Amniotic epithelial cell (primary cell): ENCODE measurements at regions not wholly inside any gene's neighbourhood (a gene's known extent, or its start where the extent isn't known, plus 50 kb on each side); places are given as distances from the start of the nearest gene placed in this dataset.
"Not testable (repeated sequence)": the region's sequence is repeated elsewhere in the genome, so short reads cannot be mapped to it uniquely, and the experiment has no call there.

Experiments used
- DNase-seq: peaks from one replicate; pipeline ENCODE4 v3.0.0-alpha.2; 2010; ENCODE audit warnings: low read depth

DNA sequence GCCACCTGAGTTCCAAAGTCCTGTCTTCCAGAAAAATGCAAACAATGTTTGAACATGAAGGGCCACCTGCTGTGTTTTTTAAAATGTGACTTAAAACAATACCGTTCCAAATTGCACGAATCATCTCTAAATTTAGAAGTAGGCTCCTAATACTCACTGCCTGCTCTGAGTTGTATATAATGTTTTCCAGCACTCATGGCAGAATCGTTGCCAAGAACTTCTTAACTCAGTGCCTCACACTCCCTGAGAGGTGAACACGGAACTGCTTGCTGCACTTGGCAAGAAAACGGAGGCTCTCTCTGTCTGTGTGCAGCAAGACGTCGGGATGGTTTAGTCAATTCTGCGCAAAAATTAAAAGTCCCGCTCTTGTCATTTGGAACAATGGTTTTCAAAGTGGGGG, 757.3 kb upstream of the AUTS2 start:
- no peak for DNase-seq

- DNase-seq, result not testable (repeated sequence)
Measured at GRCh38 chr7:68843985-68844384, 754.3 kb upstream of the AUTS2 start.

DNA sequence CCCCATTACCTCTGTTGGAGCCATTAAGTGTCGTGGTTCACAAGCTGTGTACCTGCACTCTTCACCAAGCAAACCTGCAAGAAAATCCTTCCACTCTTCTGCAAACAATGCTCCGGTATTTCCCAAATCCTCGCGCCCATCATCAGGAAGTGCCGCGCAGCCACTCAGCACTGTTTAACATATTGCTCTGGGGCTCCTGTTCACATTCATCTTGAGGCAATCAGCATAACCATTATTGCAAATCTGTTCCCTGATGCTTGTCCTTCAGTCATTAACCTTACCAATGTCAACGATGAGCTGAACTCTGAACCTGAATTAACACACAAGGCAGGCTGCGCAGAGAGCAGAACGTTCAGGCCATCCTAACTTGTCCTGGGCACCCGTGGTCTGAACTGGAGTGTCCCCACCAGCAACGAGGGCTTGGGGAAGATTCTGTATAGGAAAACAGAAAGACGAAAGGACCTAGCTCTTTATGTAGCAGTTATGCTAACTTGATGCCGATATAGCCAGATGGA, 751.4 kb upstream of the AUTS2 start:
- no peak for DNase-seq

GRCh38 chr7:68853254-68853653, 745.0 kb upstream of the AUTS2 start:
- DNase-seq, result no peak

DNA sequence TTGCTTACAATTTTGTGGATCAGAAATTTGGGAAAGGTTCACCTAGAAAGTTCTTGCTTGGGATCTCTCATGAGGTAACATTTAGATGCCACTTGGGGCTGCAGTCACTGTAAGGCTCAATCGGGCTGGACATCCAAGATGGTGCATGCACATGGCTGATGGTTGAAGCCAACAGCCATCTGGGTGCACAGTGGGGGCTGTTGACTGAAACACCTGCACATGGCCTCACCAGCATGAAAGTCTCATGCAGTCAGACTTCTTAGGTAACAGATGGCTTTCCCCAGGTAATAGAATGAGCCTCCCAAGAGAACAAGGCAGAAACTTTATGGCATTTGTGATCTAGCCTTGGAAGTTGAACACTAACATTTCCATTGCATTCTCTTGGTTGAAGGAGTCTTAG, 740.7 kb upstream of the AUTS2 start:
- no peak for DNase-seq

DNA sequence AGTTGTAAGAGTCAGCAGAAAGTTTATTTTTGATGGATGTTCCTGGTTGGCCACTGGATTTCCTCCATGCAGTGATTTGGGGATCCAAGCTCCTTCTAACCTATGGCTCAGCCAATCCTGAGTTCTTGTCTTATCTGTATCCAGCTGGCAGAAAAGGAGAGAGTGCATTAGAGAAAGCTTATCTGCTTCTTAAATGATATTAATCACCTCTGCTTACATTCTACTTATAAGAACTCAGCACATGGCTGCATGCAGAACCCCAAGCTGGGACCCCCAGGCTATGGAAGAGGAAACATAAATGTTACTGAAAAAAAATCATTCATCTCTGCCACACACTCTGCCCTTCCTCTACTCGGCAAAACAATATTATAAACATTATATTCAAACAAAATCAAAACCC, 739.8 kb upstream of the AUTS2 start:
- no peak for DNase-seq

DNA sequence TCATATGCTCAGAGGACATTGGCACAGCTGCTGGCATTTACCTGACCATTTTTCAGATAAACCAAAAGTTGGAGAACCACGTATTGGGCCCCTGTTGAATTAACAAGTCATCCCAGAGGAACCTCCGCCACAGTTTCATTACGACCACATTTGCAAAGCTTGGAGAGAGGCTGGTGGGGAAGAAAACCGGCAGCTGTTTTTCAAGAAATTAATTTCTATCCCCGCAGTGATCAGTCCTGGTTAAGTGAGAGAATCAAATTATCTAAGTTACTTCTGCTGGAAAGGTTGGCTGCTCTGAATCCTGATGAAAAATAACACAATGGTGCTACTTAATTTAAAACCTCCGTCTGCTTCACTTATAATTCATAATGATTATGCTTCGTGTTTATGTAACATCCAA, 737.1 kb upstream of the AUTS2 start:
- no peak for DNase-seq

- DNase-seq, result no peak
Measured at GRCh38 chr7:68862261-68862660, 736.0 kb upstream of the AUTS2 start.

DNA sequence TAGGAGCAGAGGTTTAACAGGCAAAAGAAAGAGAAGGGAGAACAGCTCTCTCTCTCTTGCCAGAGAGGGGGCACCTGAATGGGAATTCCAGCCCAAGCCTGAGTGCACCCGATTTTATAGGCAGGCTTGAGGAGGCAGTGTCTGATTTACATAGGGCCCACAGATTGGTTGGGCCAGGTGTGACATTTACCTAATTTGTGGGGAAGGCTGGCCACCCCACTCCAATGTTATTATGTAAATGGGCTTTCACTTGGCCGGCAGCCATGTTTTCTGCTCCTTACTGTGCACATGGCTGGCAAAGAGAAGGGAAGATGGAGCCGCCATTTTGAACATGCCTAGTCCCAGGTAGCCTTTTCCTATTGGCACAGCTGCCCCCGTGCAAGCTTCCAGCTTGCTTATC, 735.5 kb upstream of the AUTS2 start:
- DNase-seq, result no peak

GRCh38 chr7:68865351-68866199, 732.7 kb upstream of the AUTS2 start:
- DNase-seq, result no peak

DNA sequence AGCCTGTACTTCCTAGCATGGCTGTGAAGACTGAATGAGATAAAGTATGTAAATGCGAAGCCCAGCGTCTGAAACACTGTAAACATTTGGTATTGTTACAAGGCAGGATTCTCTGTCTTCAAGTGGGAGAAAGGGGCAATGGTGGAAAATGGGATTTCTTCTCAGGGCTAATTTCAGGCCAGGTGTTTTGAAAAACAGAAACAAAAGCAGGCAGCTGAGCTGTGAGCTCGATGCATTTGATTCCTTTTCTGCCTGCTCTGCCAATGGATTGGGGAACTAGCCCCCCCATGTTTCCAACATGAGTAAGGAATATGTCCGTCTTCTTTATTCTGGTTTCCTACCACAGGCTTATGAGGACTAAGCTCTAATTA, 732.1 kb upstream of the AUTS2 start:
- DNase-seq, result no peak

DNA sequence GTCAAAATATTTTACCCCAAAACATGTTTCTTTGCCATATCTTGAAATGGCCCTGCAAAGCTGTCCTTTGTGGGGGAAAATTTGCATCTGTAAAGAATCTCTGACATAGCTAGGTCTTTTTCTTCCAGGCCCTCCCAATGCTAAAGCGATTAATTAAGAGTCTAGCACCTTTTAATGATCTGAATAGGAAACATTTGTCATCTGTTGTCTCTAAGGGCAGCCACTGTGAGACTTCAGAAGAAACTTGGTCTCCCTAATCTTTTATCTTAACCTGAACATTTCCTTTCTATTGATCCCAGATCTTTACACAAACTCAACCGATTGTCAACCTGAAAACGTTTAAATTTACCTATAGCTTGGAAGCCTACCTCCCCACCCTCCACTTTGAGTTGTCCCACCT, 731.6 kb upstream of the AUTS2 start:
- not testable (repeated sequence) for DNase-seq

GRCh38 chr7:68868978-68869377, 729.3 kb upstream of the AUTS2 start:
- no peak for DNase-seq

DNA sequence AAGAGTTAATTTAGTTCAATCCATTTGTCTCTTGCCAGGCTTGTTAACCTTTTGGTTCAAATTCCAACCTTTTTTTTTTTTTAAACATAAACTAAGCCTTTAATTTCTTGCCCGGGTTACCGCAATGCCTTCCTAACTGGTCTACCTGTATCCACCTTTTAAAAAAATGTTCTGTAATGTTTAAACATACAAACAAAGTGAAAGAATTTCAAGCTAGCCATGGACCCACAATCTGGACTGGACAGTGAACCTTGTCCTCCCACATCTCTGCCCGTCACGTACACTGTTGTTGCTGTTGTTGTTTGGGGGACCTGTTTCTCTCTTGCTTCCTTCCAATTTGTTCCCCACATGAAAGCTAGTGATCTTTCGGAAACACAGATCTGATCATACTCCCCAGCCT, 724.7 kb upstream of the AUTS2 start:
- no peak for DNase-seq

DNA sequence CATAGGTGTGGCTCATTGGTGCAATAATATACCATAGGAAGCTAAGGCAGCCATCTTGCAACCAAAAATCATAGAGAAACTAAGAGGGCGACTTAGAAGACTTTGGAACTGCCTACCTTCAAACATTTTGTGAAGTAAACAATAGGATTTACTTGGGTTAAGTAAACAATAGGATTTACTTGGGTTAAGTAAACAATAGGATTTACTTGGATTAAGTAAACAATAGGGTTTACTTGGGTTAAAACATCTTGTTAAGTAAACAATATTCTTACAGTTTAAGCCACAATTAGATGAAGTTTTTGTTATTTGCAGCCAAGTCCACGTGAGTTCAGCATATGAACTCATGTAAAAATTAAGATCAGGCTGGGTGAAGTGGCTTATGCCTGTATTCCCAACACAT, 722.4 kb upstream of the AUTS2 start:
- DNase-seq, result no peak

DNA sequence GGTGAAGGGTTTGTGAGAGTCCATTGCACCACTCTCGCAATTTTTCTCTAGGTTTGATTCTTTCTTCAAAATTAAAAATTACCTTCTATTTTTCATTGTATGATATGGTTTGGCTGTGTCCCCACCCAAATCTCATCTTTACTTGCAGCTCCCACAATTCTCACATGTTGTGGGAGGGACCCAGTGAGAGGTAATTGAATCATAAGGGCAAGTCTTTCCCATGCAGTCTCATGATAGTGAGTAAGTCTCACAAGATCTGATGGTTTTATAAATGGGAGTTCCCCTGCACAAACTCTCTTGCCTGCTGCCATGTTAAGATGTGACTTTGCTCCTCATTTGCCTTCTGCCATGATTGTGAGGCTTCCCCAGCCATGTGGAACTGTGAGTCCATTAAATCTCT, 711.2 kb upstream of the AUTS2 start:
- DNase-seq, result not testable (repeated sequence)

GRCh38 chr7:68888971-68889385, 709.3 kb upstream of the AUTS2 start:
- no peak for DNase-seq

DNA sequence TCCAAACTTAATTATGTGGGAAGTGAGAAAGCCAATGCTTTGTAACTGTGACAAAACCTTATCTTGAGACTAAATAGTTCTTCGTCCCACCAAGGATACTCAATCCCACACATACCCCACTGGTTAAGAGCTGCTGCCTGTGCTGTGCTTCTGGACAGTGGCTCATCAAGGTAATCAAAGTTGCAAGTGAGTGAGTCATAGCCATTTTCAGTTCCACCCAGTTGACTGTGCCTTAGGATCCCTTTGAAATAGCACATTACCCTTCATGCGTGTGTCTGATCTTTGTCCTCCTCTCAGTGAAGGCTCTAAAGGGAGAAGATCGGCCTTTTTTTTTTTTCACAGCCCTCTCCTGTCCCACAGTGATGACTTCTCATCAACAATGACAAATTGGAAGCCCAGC, 706.0 kb upstream of the AUTS2 start:
- no peak for DNase-seq

GRCh38 chr7:68893411-68893810, 704.9 kb upstream of the AUTS2 start:
- no peak for DNase-seq

DNA sequence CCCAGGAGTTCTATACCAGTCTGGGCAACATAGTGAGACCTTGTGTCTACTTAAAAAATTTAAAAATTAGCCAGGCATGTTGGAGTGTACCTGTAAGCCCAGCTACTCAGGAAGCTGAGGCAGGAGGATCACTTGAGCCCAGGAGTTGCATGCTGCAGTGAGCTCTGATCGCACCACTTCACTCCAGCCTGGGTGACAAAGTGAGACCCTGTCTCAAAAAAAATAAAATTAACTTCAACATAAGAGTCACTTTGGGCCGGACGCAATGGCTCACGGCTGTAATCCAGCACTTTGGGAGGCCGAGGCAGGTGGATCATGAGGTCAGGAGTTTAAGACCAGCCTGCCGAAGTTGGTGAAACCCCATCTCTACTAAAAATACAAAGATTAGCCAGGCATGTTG, 699.1 kb upstream of the AUTS2 start:
- not testable (repeated sequence) for DNase-seq

- no peak for DNase-seq
Measured at GRCh38 chr7:68900096-68900495, 698.2 kb upstream of the AUTS2 start.

DNA sequence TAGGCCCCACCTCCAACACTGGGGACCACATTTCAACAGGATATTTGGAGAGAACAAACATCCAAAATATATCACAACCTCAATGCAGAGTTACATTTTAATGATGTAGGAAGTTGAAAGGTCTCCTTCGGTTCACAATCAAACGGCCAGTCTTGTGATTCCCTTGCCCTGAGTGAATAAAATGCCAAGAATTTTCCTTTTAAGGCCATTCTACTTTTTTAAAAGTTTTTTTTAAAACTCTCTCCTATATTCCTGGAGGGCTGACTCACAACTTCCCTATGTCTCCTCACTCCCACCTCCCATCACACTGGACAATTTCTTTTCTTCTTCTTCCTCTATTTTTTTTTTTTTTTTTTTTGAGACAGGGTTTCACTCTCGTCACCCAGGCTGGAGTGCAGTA, 693.6 kb upstream of the AUTS2 start:
- DNase-seq, result no peak

DNA sequence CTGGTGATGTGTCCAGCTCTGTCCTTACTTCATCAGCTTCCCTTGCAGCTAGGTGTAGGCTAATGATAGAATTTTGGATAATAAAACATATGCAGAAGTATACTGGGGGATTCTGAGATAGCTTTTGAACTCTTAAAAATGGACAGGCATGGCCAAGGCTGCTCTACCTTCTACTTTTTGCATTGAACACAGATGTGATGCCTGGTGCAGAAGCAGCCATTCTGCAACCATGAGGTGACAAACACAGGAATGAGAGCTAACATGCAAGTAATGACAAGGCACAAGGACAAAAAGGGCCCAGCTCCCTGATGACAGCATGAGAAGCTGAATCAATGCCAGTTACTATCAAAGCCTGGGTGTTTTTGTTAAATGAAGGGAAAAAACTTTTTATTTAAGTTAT, 686.5 kb upstream of the AUTS2 start:
- no peak for DNase-seq

- DNase-seq, result no peak
Measured at GRCh38 chr7:68914006-68914405, 684.3 kb upstream of the AUTS2 start.
